GM12892 (cell line): ENCODE measurements at regions not wholly inside any gene's neighbourhood (a gene's known extent, or its start where the extent isn't known, plus 50 kb on each side); places are given as distances from the start of the nearest gene placed in this dataset.

Experiments used
- POLR2A ChIP-seq: IDR thresholded peaks from 2 replicates; pipeline ENCODE4 v1.6.1; 2011; ENCODE audit warnings: low read depth, low read length, control low read depth
- POLR2AphosphoS5 ChIP-seq: IDR thresholded peaks from 2 replicates; pipeline ENCODE4 v1.6.1; 2011; ENCODE audit warnings: low read depth, low read length, control low read depth
- TAF1 ChIP-seq: IDR thresholded peaks from 2 replicates; pipeline ENCODE4 v1.6.1; 2011; ENCODE audit warnings: low read depth, mild to moderate bottlenecking, control low read depth, low read length, borderline replicate concordance

GRCh38 chr2:222108957-222109585 is 189.7 kb downstream of the PAX3 start:
- TF ChIP-seq POLR2A (no peak), POLR2AphosphoS5 (no peak), TAF1 (no peak)
